ENCODE measurements at regions not wholly inside any gene's neighbourhood (a gene's known extent, or its start where the extent isn't known, plus 50 kb on each side); places are given as distances from the start of the nearest gene placed in this dataset.

- no peak for TF ChIP-seq CTCF (IDR thresholded peaks at IDR 0.05 in 8 of 11, conservative IDR thresholded peaks at IDR 0.05 in 3 of 11)
- no peak for TF ChIP-seq POLR2A (IDR thresholded peaks at IDR 0.05)
- no peak for TF ChIP-seq POLR2AphosphoS5 (IDR thresholded peaks at IDR 0.05)
Measured at GRCh38 chr3:135623558-135623957, 342.0 kb upstream of the PPP2R3A start.

Data from spleen (tissue), 7 donors.